ENCODE measurements at regions not wholly inside any gene's neighbourhood (a gene's known extent, or its start where the extent isn't known, plus 50 kb on each side); places are given as distances from the start of the nearest gene placed in this dataset.

DNA sequence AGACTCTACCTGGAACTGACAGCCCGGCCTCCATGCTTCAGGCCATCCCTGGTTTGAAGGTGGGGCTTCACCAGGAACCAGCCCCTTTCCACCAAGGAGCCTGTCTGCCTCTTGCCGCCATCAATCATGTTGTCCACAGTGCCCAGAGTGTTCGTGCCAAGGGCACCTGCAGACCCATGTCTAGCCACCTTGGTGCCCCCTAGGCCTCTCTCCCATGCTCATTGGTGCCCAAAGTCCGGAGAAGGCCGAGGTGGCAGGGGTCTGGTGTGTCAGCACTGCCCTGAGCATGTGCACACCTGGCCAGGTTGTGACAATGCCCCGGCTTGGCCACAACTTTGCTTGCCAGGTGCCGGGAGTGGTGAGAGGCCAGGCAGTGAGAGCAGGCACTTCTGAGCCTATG, 114.8 kb downstream of the COPS8 start:
- TF ChIP-seq EP300 (IDR thresholded peaks at IDR 0.05), result no peak
- no peak for TF ChIP-seq POLR2A (IDR thresholded peaks at IDR 0.05)
- no peak for TF ChIP-seq POLR2AphosphoS5 (IDR thresholded peaks at IDR 0.05)
- TF ChIP-seq, protein P1, sequence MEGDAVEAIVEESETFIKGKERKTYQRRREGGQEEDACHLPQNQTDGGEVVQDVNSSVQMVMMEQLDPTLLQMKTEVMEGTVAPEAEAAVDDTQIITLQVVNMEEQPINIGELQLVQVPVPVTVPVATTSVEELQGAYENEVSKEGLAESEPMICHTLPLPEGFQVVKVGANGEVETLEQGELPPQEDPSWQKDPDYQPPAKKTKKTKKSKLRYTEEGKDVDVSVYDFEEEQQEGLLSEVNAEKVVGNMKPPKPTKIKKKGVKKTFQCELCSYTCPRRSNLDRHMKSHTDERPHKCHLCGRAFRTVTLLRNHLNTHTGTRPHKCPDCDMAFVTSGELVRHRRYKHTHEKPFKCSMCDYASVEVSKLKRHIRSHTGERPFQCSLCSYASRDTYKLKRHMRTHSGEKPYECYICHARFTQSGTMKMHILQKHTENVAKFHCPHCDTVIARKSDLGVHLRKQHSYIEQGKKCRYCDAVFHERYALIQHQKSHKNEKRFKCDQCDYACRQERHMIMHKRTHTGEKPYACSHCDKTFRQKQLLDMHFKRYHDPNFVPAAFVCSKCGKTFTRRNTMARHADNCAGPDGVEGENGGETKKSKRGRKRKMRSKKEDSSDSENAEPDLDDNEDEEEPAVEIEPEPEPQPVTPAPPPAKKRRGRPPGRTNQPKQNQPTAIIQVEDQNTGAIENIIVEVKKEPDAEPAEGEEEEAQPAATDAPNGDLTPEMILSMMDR (IDR thresholded peaks at IDR 0.05), result no peak
- H3K4me1 ChIP-seq, result peaks cover 6% of the 10 kb centered on the region
- H3K36me3 ChIP-seq, result no peaks in the 10 kb centered on the region
- no peak overlapping the region for H3K4me3 ChIP-seq
- no peaks in the 10 kb centered on the region for H3K27me3 ChIP-seq
- no peaks in the 10 kb centered on the region for H3K9me3 ChIP-seq
- WGBS, result 92% methylated on average over 5 of the region's 7 CpGs
- DNase-seq (ENCODE audit: low spot score in 2 of 2), result no peak
- H3K27ac ChIP-seq, result no peak overlapping the region

DNA sequence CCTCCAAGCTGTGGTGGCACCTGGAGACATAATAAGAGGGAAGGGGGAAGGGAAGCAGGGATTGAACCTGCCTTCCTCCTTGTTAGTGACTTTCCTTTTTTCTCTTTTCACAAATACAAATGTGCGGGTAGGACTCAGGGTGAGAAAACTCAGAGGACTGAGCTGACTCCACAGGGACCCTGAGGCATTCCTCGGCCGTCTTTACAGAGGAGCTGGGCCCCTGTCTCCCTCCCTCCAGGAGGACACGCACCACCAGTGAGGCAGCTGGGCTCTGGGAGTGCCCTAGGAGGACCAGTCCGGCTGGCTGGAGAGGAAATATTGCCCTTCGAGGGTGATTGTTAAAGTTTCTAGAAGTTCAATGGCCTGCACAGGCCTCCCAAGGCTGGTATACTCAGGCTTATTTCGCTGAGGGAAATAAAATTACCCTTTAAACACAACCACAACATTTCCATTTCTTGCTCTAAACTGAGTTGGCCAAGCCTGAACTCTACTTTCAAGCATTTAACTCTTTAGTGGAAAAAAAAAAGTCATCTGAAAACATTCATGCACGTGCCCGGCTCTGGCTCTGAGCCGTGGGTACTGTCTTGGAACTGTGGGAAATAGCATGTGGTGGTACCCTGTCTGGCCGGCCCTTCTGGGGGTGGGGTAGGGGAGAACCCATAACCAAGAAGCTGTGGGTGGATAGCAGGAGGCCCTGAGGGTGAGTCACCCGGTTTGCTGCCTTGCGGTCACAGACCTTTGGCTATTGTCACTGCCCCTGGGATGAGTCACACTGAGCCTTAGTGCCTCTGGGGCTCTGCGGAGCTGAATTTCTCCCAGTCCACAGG, 116.0 kb downstream of the COPS8 start:
- Histone ChIP-seq H3K4me3 (no peak overlapping the region), H3K27me3 (no peaks in the 10 kb centered on the region), H3K36me3 (no peaks in the 10 kb centered on the region), H3K27ac (peak overlapping the region; percentile 73), H3K4me1 (peaks cover 7% of the 10 kb centered on the region), H3K9me3 (no peaks in the 10 kb centered on the region)
- no peak for TF ChIP-seq EP300 (IDR thresholded peaks at IDR 0.05)
- no peak for TF ChIP-seq POLR2A (IDR thresholded peaks at IDR 0.05)
- TF ChIP-seq, protein P1 (IDR thresholded peaks at IDR 0.05), result no peak
- TF ChIP-seq POLR2AphosphoS5 (IDR thresholded peaks at IDR 0.05), result no peak
- DNase-seq (ENCODE audit: low spot score in 2 of 2), result no peak
- WGBS, result 60% methylated on average over 14 of the region's 14 CpGs

DNA sequence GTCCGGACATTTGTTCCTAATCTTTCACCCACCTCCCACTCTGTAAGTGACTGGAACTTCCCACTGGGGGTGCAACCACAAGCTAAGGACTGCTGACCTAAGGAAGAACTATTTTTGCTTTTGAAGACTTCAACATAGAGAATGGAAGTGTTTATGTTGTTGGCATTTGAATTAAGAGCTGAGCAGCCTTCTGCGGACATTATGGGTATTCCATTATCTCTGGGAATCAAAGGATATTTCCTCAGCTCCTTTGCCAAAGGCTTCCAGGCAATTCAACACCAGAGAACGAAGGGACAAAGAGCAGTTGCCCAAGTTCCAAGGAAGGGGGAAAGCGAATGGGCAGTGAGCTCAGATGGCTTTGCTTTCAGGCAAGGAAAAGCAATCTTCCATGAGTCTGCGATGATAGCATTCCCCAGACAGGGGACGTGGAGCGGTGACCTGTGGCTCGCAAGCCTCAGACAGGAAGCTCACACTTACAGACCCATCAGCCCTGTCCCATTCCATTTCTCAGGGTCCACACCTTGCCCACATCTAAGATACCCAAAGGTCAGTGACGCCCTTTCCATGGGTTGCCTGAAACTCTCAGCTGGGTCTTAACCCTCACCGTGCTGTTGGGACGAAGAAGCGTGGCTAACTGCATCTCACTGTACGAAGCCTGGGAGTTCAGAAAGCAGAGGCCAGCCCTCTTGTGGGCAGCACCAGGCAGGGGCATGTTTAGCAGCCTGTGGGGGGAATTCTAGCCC, 116.8 kb downstream of the COPS8 start:
- H3K4me1 ChIP-seq, result peaks cover 15% of the 10 kb centered on the region
- TF ChIP-seq EP300 (IDR thresholded peaks at IDR 0.05), result no peak
- WGBS, result 82% methylated on average over 13 of the region's 13 CpGs
- no peaks in the 10 kb centered on the region for H3K27me3 ChIP-seq
- H3K9me3 ChIP-seq, result no peaks in the 10 kb centered on the region
- no peak overlapping the region for H3K4me3 ChIP-seq
- no peak for DNase-seq (ENCODE audit: low spot score in 2 of 2)
- no peaks in the 10 kb centered on the region for H3K36me3 ChIP-seq
- H3K27ac ChIP-seq, result peak overlapping the region; percentile 73

DNA sequence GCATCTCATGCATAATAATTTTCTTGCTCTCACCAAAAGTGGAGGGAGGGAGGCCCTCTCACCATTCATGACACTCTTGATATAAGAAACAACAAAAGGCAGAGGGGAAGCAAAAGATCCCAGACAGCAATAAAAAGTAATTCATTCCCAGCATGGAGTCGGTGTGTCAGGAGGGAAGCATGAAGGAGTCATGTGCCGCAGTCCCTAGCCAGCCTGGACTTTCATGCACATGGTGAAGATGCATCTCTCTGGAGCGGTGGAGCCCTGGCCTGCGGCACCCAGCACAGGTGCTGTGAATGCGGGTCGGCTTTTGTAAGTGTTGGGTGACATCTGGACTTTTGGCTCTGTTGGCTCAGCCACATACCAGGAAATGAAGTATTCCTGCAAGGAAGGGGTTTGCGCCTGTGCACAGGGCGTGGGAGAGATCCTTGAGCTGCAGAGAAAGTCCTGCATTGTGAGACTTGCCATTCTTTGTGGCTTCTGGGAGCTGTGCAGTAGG, 119.4 kb downstream of the COPS8 start:
- DNase-seq (ENCODE audit: low spot score in 2 of 2), result no peak
- no peaks in the 10 kb centered on the region for H3K27me3 ChIP-seq
- H3K27ac ChIP-seq, result no peak overlapping the region
- no peaks in the 10 kb centered on the region for H3K36me3 ChIP-seq
- peaks cover 22% of the 10 kb centered on the region for H3K4me1 ChIP-seq
- no peaks in the 10 kb centered on the region for H3K9me3 ChIP-seq
- no peak overlapping the region for H3K4me3 ChIP-seq
- 62% methylated on average over 5 of the region's 8 CpGs for WGBS
- TF ChIP-seq EP300 (IDR thresholded peaks at IDR 0.05), result no peak
- TF ChIP-seq, protein P1 (IDR thresholded peaks at IDR 0.05), result no peak
- TF ChIP-seq POLR2A (IDR thresholded peaks at IDR 0.05), result no peak
- TF ChIP-seq POLR2AphosphoS5 (IDR thresholded peaks at IDR 0.05), result no peak

DNA sequence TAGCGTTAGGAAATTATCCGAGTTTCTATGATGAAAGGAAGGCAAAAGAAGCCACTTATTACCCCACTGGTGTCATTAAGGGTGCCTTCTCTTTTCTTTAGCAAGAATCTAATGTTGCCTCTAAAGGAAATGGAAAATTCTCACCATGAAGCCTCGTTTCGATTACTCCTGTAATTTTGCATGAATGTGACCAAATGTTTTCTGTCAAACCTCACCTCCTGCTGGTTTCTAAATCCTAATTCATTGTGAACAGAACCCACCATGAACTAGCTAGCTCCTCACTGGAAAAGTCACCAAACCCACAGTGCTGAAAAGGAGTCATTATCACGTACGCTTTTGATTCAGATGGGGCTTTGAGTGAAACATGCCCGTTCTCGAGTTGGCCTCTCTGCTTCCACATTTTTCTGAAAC, 119.9 kb downstream of the COPS8 start:
- Histone ChIP-seq H3K27me3 (no peaks in the 10 kb centered on the region), H3K27ac (no peak overlapping the region), H3K36me3 (no peaks in the 10 kb centered on the region), H3K4me3 (no peak overlapping the region), H3K4me1 (peaks cover 26% of the 10 kb centered on the region), H3K9me3 (no peaks in the 10 kb centered on the region)
- WGBS, result 64% methylated on average over 8 of the region's 8 CpGs
- DNase-seq (ENCODE audit: low spot score in 2 of 2), result no peak
- no peak for TF ChIP-seq POLR2A (IDR thresholded peaks at IDR 0.05)
- TF ChIP-seq, protein P1 (IDR thresholded peaks at IDR 0.05), result no peak
- no peak for TF ChIP-seq POLR2AphosphoS5 (IDR thresholded peaks at IDR 0.05)
- TF ChIP-seq EP300 (IDR thresholded peaks at IDR 0.05), result no peak

Measured in suprapubic skin (tissue), 4 donors.